Esophagus muscularis mucosa (tissue), 3 donors: ENCODE measurements at regions not wholly inside any gene's neighbourhood (a gene's known extent, or its start where the extent isn't known, plus 50 kb on each side); places are given as distances from the start of the nearest gene placed in this dataset.

Experiments used
- POLR2AphosphoS5 ChIP-seq, 2 donors: sonication (generic); formaldehyde crosslinking; IDR thresholded peaks; one replicate each; pipeline ENCODE4 v1.6.1; 2017; ENCODE audit warnings: antibody characterized with exemption in 2 of 2
- TF ChIP-seq, protein P1 (sequence below), 3 experiments: fragments of 200-600 bp in 2 of 3; fragments of 450-650 bp in 1 of 3; sonication (generic) in 2 of 3; IDR thresholded peaks; one replicate each; pipeline ENCODE4 v1.5.1; 2017 to 2019; ENCODE audit warnings: antibody characterized with exemption in 3 of 3, mild to moderate bottlenecking in 2 of 3, moderate library complexity in 1 of 3

- TF ChIP-seq POLR2AphosphoS5 (IDR thresholded peaks at IDR 0.05), result no peak
- TF ChIP-seq, protein P1, sequence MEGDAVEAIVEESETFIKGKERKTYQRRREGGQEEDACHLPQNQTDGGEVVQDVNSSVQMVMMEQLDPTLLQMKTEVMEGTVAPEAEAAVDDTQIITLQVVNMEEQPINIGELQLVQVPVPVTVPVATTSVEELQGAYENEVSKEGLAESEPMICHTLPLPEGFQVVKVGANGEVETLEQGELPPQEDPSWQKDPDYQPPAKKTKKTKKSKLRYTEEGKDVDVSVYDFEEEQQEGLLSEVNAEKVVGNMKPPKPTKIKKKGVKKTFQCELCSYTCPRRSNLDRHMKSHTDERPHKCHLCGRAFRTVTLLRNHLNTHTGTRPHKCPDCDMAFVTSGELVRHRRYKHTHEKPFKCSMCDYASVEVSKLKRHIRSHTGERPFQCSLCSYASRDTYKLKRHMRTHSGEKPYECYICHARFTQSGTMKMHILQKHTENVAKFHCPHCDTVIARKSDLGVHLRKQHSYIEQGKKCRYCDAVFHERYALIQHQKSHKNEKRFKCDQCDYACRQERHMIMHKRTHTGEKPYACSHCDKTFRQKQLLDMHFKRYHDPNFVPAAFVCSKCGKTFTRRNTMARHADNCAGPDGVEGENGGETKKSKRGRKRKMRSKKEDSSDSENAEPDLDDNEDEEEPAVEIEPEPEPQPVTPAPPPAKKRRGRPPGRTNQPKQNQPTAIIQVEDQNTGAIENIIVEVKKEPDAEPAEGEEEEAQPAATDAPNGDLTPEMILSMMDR (IDR thresholded peaks at IDR 0.05), result no peak
Observed at GRCh38 chr19:31171936-31172335, 177.3 kb downstream of the TSHZ3 start.
